Endodermal cell (in vitro differentiated cells): ENCODE measurements at regions not wholly inside any gene's neighbourhood (a gene's known extent, or its start where the extent isn't known, plus 50 kb on each side); places are given as distances from the start of the nearest gene placed in this dataset.

ENCODE experiments used
- DNase-seq: peaks from one replicate; pipeline ENCODE4 v3.0.0-alpha.2; 2017
- H3K27ac ChIP-seq: 2 replicates; pipeline ENCODE4 v1.5.1; 2013; ENCODE audit warnings: mild to moderate bottlenecking, low read depth, low read length, moderate library complexity
- H3K27me3 ChIP-seq: 2 replicates; pipeline ENCODE4 v1.6.1; 2013; ENCODE audit warnings: mild to moderate bottlenecking, low read length, moderate library complexity; ENCODE audit not compliant: insufficient read depth, control insufficient read depth, poor library complexity, severe bottlenecking
- H3K36me3 ChIP-seq: 2 replicates; pipeline ENCODE4 v1.7.0; 2013; ENCODE audit warnings: mild to moderate bottlenecking, low read length, moderate library complexity; ENCODE audit not compliant: control insufficient read depth, insufficient read depth
- H3K4me1 ChIP-seq: one replicate; pipeline ENCODE4 v1.7.0; 2013; ENCODE audit warnings: low read length; ENCODE audit not compliant: control insufficient read depth, insufficient read depth
- H3K4me3 ChIP-seq: 2 replicates; pipeline ENCODE4 v1.5.1; 2013; ENCODE audit warnings: mild to moderate bottlenecking, low read length, moderate library complexity
- H3K9ac ChIP-seq: 2 replicates; pipeline ENCODE4 v1.6.1; 2013; ENCODE audit warnings: mild to moderate bottlenecking, low read length, moderate library complexity; ENCODE audit not compliant: poor library complexity, severe bottlenecking; ENCODE audit errors: extremely low read depth
- H3K9me3 ChIP-seq: 2 replicates; pipeline ENCODE4 v1.6.1; 2013; ENCODE audit warnings: mild to moderate bottlenecking, low read length, moderate library complexity; ENCODE audit not compliant: control insufficient read depth
- H3K27ac Mint-ChIP-seq: 2 replicates; pipeline ENCODE4 v1.8.0; 2020; ENCODE audit warnings: mixed read lengths
- H3K27me3 Mint-ChIP-seq: 2 replicates; pipeline ENCODE4 v1.8.0; 2021; ENCODE audit warnings: mild to moderate bottlenecking, mixed read lengths; ENCODE audit not compliant: insufficient read depth
- H3K36me3 Mint-ChIP-seq: 2 replicates; pipeline ENCODE4 v1.8.0; 2020; ENCODE audit warnings: low read depth, mixed read lengths
- H3K4me1 Mint-ChIP-seq: 2 replicates; pipeline ENCODE4 v1.8.0; 2020; ENCODE audit warnings: mixed read lengths
- H3K4me3 Mint-ChIP-seq: 2 replicates; pipeline ENCODE4 v1.8.0; 2020; ENCODE audit warnings: mild to moderate bottlenecking, moderate library complexity, mixed read lengths
- H3K9me3 Mint-ChIP-seq: 2 replicates; pipeline ENCODE4 v1.8.0; 2020; ENCODE audit warnings: mild to moderate bottlenecking, mixed read lengths
- WGBS, 2 experiments: methylation state at CpG; one replicate each; pipeline versions ENCODE4 v1.1.5 to v1.1.7; 2013; ENCODE audit warnings: missing lambda C conversion rate in 2 of 2, mixed read lengths in 1 of 2; ENCODE audit not compliant: insufficient coverage in 1 of 2, insufficient read length in 1 of 2; 5-methylcytosine and 5-hydroxymethylcytosine counted together
- TF ChIP-seq, protein P1 (sequence below): fragments of 200-600 bp; sonication (generic); conservative IDR thresholded peaks from 2 replicates; pipeline ENCODE4 v1.5.0; 2021; ENCODE audit warnings: antibody characterized with exemption, mild to moderate bottlenecking

DNA sequence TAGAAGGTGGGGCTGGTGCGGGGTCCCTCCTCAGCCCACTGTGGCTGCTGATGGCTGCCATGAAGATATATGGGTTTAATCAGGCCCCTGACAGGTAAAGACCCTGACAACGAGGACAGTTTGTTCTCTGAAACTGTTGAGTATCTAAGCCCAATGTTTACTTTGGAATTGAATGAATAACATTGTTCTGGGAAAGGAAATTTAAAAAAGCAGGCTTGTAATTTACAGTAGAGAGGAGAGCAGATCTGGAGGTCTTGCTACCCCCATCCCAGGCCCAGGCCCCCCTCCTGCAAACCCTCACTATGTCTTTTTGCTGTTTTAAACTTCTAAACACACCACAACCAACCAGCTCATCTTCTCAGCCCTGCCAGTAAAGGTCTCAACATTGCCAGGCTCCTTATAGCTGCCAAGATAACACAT, 171.3 kb downstream of the CDC5L start:
- Mint-ChIP-seq H3K36me3 (no peaks in the 10 kb centered on the region), H3K9me3 (no peaks in the 10 kb centered on the region), H3K27ac (no peak overlapping the region), H3K4me3 (no peak overlapping the region), H3K27me3 (no peaks in the 10 kb centered on the region), H3K4me1 (peaks cover 32% of the 10 kb centered on the region)
- TF ChIP-seq, protein P1, sequence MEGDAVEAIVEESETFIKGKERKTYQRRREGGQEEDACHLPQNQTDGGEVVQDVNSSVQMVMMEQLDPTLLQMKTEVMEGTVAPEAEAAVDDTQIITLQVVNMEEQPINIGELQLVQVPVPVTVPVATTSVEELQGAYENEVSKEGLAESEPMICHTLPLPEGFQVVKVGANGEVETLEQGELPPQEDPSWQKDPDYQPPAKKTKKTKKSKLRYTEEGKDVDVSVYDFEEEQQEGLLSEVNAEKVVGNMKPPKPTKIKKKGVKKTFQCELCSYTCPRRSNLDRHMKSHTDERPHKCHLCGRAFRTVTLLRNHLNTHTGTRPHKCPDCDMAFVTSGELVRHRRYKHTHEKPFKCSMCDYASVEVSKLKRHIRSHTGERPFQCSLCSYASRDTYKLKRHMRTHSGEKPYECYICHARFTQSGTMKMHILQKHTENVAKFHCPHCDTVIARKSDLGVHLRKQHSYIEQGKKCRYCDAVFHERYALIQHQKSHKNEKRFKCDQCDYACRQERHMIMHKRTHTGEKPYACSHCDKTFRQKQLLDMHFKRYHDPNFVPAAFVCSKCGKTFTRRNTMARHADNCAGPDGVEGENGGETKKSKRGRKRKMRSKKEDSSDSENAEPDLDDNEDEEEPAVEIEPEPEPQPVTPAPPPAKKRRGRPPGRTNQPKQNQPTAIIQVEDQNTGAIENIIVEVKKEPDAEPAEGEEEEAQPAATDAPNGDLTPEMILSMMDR: no peak
- H3K27me3 ChIP-seq: no peaks in the 10 kb centered on the region
- H3K9ac ChIP-seq: no peak overlapping the region
- H3K27ac ChIP-seq: no peak overlapping the region
- DNase-seq: no peak
- H3K4me1 ChIP-seq: peaks cover 10% of the 10 kb centered on the region
- H3K36me3 ChIP-seq: no peaks in the 10 kb centered on the region
- WGBS, 2 experiments: 68 to 100% methylated on average over 1 to 2 of the region's 2 CpGs
- H3K9me3 ChIP-seq: no peaks in the 10 kb centered on the region
- no peak overlapping the region for H3K4me3 ChIP-seq

DNA sequence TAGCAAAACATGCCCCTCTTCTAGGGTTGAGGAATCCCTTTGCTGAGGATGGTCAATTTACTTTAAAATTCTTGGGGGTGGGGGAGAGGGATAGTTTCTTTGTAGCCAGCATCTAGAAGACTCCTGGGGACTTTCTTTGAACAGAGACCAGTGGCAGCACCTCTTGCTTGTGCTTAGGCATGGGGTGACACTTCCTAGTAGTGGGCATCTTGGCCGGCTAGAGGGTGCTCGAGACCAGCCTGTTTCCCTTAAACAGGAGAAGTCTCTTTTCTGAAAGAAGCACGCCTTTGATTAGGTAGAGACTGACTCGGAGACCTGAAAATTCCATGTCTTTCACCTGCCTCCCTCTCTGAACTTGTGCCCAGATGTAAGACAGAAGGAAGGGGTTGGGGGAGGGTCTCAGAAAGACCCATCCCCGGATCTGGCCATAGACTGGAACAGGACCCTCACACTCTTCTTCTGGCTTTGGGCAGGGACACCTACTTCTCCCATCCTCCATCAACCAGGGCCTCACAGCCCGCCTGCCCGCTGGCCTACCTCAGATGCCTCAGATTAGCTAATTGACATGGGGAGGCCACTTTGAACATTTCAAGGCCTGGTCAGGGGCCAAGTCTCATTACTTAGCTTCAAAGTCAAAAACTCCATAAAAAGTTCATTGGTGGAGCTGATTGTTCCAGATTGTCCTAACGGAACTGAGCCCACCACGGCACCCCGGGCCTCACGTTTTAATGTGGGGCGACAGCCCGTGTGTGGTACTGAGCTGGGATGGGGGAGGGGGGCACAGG, 172.2 kb downstream of the CDC5L start:
- no peak overlapping the region for H3K27ac ChIP-seq
- no peak for DNase-seq
- no peak overlapping the region for H3K4me3 Mint-ChIP-seq
- 93% methylated on average over 6 to 13 of the region's 13 CpGs for WGBS, 2 experiments
- TF ChIP-seq, protein P1: no peak
- no peaks in the 10 kb centered on the region for H3K9me3 Mint-ChIP-seq
- H3K27me3 Mint-ChIP-seq: no peaks in the 10 kb centered on the region
- no peaks in the 10 kb centered on the region for H3K36me3 ChIP-seq
- H3K27me3 ChIP-seq: no peaks in the 10 kb centered on the region
- H3K4me1 Mint-ChIP-seq: peaks cover 34% of the 10 kb centered on the region
- no peak overlapping the region for H3K4me3 ChIP-seq
- H3K36me3 Mint-ChIP-seq: no peaks in the 10 kb centered on the region
- H3K4me1 ChIP-seq: peaks cover 10% of the 10 kb centered on the region
- H3K9me3 ChIP-seq: no peaks in the 10 kb centered on the region
- H3K9ac ChIP-seq: no peak overlapping the region
- peak overlapping the region; percentile 48 for H3K27ac Mint-ChIP-seq

DNA sequence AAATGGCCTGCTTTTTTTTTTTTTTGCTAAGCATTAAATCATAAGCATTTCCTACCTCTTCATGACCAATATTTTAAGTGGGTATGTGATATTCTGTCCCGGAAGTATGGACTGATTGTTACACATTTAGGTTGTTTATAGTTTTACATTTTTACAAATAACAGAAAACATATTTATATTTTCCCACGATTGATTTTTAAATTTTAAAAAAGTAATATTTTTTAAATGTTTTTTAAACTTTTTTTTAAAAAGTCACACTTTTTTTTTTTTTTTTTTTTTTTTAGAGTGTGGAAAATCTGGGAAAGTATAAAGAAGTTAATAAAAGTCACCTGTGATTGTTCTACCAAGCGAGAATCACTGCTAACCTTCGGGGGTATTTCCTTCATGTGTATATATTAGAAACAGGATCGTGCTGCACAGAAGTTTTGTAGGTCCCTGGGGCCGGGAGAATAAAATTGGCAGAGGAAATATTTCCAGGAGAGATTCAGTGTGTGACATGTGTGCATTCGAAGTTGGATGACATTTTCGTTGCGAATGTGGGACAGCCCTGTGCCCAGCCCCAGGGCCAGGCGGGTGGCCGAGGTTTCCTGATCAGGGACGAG, 173.1 kb downstream of the CDC5L start:
- Mint-ChIP-seq H3K4me1 (peaks cover 34% of the 10 kb centered on the region), H3K27me3 (no peaks in the 10 kb centered on the region), H3K27ac (no peak overlapping the region), H3K4me3 (no peak overlapping the region), H3K36me3 (no peaks in the 10 kb centered on the region), H3K9me3 (no peaks in the 10 kb centered on the region)
- no peak overlapping the region for H3K4me3 ChIP-seq
- H3K36me3 ChIP-seq: no peaks in the 10 kb centered on the region
- peaks cover 10% of the 10 kb centered on the region for H3K4me1 ChIP-seq
- H3K9ac ChIP-seq: no peak overlapping the region
- no peaks in the 10 kb centered on the region for H3K27me3 ChIP-seq
- no peak for DNase-seq
- 92 to 94% methylated on average over 8 to 10 of the region's 12 CpGs for WGBS, 2 experiments
- H3K27ac ChIP-seq: no peak overlapping the region
- TF ChIP-seq, protein P1: no peak
- no peaks in the 10 kb centered on the region for H3K9me3 ChIP-seq
